EH (cell line): ENCODE measurements at regions not wholly inside any gene's neighbourhood (a gene's known extent, or its start where the extent isn't known, plus 50 kb on each side); places are given as distances from the start of the nearest gene placed in this dataset.

Experiments
- DNase-seq: peaks from one replicate; pipeline ENCODE4 v3.0.0-alpha.2; 2015; ENCODE audit warnings: low read depth

DNA sequence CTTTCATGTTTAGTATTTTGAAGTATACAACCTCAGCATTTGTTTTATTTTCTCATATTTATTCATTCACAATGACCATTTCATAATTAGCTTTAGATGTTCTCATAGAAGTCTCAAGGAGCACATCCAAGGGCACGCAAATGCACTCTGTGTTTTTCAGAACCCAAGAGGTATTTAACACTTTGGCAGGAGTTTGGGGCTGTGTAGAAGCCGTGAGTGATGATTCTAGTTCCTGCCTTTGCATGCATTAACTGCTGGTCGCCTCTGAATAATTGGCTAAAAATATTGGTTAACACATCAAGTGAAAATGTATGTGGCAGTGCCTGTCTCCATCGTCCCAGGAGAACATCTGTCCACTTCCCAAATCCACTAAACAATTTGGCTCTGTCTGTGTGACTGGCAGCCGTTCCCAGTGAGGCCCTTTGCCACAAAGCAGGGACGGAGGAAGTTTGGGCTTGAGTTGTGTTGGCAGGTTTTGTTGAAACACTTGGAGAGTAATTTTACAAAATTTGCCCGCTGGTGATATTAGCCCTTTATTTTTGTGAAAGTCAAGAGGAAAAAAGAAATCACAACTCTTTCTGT lies 730.7 kb upstream of the SLIT2 start:
- no peak for DNase-seq

GRCh38 chr4:19514276-19515070 lies 737.2 kb upstream of the SLIT2 start:
- DNase-seq: no peak

GRCh38 chr4:19512086-19512485 lies 739.6 kb upstream of the SLIT2 start:
- DNase-seq: no peak

DNA sequence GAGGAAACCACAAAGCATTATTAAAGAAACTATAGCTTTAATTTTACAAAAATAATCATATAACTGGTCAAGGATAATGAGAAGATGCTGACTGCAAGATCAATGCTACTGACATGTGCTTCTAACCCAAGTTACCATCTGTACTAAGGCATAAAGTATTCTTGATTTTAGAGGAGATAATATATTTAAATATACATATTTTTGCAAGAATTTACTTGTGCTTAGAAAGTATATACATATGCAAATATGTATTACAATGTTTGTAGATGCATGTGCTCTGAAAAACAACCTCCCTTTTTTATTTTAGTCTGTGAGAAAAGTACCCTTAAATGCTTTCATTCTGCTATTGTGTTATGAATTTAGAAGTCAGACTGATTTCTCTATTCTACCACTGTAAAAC lies 740.7 kb upstream of the SLIT2 start:
- DNase-seq: no peak

DNA sequence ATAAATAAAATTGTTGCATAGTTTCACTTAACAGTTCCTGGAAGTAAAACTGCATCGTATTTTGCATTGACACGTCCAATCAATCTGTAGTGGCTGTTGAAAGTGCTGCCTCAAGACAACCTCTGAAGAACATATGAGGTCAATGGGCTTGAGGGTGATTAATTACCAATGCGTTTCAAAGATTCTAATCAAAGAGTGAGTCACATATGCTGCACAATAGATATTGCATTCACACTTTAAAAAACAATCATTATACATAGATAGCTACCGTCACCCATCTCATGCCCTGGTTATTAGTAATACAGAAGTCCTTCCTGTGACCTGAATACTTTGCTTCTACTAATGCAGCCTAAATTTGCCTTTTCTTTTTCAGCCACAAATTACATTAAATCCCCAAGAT lies 743.3 kb upstream of the SLIT2 start:
- DNase-seq: no peak

- no peak for DNase-seq
These were observed 754.0 kb upstream of the SLIT2 start for GRCh38 chr4:19497705-19498104.

DNA sequence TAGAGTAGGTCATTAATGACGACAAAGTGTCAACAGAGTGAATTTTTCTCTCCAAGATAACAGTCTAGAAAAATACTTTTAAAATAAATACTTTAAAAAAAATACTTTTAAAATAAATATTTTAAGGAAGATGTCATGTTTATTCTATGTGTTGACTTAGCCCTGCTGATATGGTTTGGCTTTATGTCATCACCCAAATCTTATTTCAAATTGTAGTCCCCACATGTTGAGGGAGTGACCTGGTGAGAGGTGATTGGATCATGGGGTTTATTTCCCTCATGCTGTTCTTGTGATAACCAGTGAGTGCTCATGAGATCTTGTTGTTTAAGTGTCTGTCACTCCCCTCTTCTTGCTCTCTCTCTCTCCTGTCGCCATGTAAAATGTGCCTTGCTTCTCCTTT lies 754.9 kb upstream of the SLIT2 start:
- peak; percentile 29 for DNase-seq

- DNase-seq: peak; percentile 26
These were observed 756.7 kb upstream of the SLIT2 start for GRCh38 chr4:19494961-19495360.

- peak; percentile 50 for DNase-seq
These were observed 759.1 kb upstream of the SLIT2 start for GRCh38 chr4:19492606-19493005.

GRCh38 chr4:19486400-19486799 lies 765.3 kb upstream of the SLIT2 start:
- DNase-seq: no peak

DNA sequence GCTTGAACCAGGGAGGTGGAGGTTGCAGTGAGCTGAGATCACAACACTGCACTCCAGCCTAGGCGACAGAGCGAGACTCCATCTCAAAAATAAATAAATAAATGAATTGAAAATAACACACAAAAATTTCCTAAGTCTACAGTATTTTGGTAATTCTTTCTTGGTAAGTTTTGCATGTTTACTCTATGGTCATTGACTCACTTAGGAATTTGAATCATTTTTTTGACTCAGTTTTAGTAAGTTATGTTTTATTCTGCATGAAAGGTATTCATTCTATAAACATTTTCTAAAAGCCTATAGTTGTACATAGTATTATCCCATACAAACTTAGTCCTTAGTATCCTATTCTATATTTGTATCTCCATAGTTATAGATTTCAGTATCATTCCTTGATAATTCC lies 772.9 kb upstream of the SLIT2 start:
- peak; percentile 73 for DNase-seq

GRCh38 chr4:19473569-19473968 lies 778.1 kb upstream of the SLIT2 start:
- DNase-seq: peak; percentile 46

- DNase-seq: peak; percentile 45
These were observed 779.0 kb upstream of the SLIT2 start for GRCh38 chr4:19472666-19473065.

GRCh38 chr4:19470001-19470400 lies 781.7 kb upstream of the SLIT2 start:
- DNase-seq: peak; percentile 58

- no peak for DNase-seq
These were observed 789.6 kb upstream of the SLIT2 start for GRCh38 chr4:19462117-19462516.

DNA sequence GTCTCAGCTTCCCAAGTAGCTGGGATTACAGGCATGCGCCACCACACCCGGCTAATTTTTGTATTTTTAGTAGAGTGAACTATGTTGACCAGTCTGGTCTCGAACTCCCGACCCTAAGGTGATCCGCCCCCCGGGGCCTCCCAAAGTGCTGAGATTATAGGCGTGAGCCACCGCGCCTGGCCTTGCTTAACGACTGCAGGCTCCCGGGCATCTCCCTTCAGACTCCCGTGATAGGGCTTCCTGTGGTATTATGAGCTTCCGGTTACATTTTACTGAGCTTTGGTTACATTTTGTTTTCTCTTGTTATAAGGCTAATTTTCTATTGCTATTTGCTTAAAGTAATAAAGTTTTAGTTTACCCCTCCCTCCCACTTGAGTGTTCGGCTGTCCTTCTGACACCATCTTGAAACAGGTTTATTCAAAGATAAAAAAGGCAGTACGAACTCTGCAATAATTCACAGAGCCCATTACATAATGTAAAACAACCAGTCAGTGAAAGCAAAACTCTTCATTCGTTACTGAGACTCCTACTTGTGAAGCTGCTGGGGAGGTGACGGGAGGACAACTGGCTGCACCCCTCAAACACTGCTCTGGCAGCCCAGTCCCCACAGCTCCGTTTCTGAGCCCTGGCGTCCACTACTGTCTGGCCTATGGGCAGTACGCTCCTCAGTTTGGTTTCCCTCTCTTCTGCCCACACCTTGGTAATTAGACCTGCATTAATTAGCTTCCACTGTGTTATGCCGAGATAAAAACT lies 795.7 kb upstream of the SLIT2 start:
- no peak for DNase-seq

DNA sequence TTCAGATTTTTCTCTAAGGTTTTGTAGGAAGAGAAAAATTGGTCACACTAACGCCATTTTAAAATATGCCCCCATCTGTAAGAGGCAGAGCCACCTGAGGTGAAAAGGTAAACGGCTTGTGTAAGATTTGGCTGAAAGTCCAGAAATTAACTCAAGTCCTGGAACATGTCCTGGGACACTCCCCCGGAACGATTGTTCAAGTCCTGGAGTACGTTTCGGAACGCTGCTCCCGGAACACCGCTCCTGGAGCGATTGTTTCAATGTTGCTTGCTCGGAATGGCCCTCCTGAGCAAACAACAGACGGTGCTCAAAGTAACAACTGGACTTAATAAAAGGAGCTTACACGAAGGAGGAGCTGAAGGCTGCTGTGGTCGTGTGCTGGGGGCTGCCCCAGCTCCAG lies 796.5 kb upstream of the SLIT2 start:
- DNase-seq: no peak

DNA sequence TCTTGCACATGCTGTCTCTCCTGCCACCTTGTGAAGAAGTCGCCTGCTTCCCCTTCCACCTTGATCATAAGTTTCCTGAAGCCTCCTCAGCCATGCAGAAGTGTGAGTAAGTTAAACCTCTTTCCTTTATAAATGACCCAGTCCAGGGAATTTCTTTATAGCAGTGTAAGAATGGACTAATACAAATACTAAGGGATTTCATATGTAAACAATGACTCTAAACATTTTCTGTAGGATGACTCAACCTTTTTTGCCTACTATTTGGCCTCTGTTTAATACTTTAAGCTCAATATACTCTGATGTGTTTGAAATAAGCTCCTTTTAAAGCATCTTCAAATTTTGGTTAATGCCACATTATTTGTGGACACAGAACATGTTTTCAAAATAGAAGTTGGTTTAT lies 813.5 kb upstream of the SLIT2 start:
- peak; percentile 51 for DNase-seq

DNA sequence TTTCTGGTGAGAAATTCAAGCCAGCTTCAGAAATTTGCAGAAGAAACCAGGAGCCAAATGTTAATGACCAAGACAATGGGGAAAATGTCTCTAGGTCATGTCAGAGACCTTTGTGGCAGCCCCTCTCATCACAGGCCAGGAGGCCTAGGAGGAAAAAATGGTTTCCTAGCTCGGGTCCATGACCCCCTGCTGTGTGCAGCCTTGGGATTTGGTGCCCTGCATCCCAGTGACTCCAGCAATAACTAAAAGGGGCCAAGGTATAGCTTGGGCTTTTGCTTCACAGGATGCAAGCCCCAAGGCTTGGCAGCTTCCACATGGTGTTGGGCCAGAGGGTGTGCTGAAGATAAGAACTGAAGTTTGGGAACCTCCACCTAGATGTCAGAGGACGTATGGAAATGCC lies 814.7 kb upstream of the SLIT2 start:
- no peak for DNase-seq

DNA sequence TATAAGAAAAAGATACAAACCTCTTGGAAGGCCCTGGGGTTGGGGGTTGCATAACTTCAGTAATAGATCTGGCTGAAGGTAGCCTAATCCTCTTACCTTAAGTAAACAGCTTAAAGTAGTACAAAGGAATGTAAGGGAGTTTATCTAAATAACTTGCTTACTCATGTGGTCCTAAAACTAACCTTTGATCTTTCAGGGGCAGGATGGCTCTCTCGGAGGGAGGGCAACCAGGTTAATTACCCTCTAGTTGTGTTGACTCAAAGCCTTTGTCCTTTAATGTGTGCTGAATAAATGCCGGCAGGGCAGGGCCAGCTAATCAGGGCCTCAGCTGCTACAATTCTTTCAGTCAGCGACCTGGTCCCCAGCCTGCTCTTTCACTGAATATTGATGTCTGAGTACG lies 822.0 kb upstream of the SLIT2 start:
- no peak for DNase-seq

- peak; percentile 6 for DNase-seq
These were observed 826.6 kb upstream of the SLIT2 start for GRCh38 chr4:19425146-19425545.

DNA sequence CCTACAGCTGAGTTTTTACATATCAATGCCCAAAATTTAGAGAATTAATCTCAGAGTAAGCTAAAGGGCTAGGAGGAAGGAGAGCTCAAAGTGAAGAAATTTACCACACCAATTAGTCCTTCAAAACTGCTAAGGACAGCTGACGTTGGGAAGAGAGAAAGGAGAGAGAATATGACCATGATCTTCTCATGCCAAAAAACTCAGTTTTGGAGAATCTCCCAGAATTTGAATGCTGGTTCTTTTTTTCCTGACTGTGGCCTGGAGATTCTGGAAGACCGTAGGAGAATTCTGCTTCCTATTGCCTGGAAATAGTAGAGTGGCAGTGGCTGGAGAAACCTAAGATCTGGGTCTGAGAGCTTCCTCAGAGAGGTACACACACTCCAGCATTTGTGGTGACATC lies 834.4 kb upstream of the SLIT2 start:
- no peak for DNase-seq

- no peak for DNase-seq
These were observed 835.6 kb upstream of the SLIT2 start for GRCh38 chr4:19416146-19416545.
